Astrocyte (in vitro differentiated cells and primary cell): ENCODE measurements at regions not wholly inside any gene's neighbourhood (a gene's known extent, or its start where the extent isn't known, plus 50 kb on each side); places are given as distances from the start of the nearest gene placed in this dataset.
A peak's percentile ranks its signal among the peaks of the same experiment; 100 is the strongest.

Experiments
- DNase-seq: peaks from one replicate; pipeline ENCODE4 v3.0.0-alpha.2; 2010; ENCODE audit warnings: low read depth
- FAIRE-seq: peaks from 2 replicates; lab custom pipeline; 2011; peaks lifted over from hg19 to GRCh38; lab: Jason Lieb, UNC
- H2AFZ ChIP-seq: 2 replicates; pipeline ENCODE4 v1.6.0; 2012; ENCODE audit warnings: low read depth, low read length, inconsistent platforms
- H3K27ac ChIP-seq: 2 replicates; pipeline ENCODE4 v1.5.1; 2011; ENCODE audit warnings: low read depth, low read length, inconsistent platforms
- H3K27me3 ChIP-seq: 2 replicates; pipeline ENCODE4 v1.6.0; 2011; ENCODE audit warnings: low read length, inconsistent platforms; ENCODE audit not compliant: insufficient read depth
- H3K36me3 ChIP-seq: 2 replicates; pipeline ENCODE4 v1.5.1; 2011; ENCODE audit warnings: low read length, inconsistent platforms; ENCODE audit not compliant: insufficient read depth
- H3K4me1 ChIP-seq: 2 replicates; pipeline ENCODE4 v1.5.1; 2011; ENCODE audit warnings: low read length, inconsistent platforms; ENCODE audit not compliant: insufficient read depth
- H3K4me2 ChIP-seq: 2 replicates; pipeline ENCODE4 v1.6.0; 2012; ENCODE audit warnings: low read length, inconsistent platforms
- H3K4me3 ChIP-seq: 2 replicates; pipeline ENCODE4 v1.5.1; 2011; ENCODE audit warnings: low read depth, mild to moderate bottlenecking, low read length, inconsistent platforms; ENCODE audit not compliant: insufficient read depth
- H3K79me2 ChIP-seq: 2 replicates; pipeline ENCODE4 v1.6.0; 2012; ENCODE audit warnings: mild to moderate bottlenecking, low read length, inconsistent platforms; ENCODE audit not compliant: insufficient read depth
- H3K9ac ChIP-seq: 2 replicates; pipeline ENCODE4 v1.6.0; 2012; ENCODE audit warnings: mild to moderate bottlenecking, low read length, inconsistent platforms
- H3K9me3 ChIP-seq: 2 replicates; pipeline ENCODE4 v1.5.1; 2012; ENCODE audit warnings: low read depth, mild to moderate bottlenecking, low read length, inconsistent platforms; ENCODE audit not compliant: insufficient read depth
- H4K20me1 ChIP-seq: 2 replicates; pipeline ENCODE4 v1.6.0; 2012; ENCODE audit warnings: low read length, inconsistent platforms; ENCODE audit not compliant: insufficient read depth
- H3K27ac Mint-ChIP-seq: one replicate; pipeline ENCODE4 v1.8.0; 2021; ENCODE audit warnings: mild to moderate bottlenecking, mixed read lengths; ENCODE audit not compliant: unreplicated experiment
- H3K27me3 Mint-ChIP-seq: one replicate; pipeline ENCODE4 v1.8.0; 2021; ENCODE audit warnings: low read depth, mixed read lengths; ENCODE audit not compliant: unreplicated experiment
- H3K36me3 Mint-ChIP-seq: one replicate; pipeline ENCODE4 v1.8.0; 2021; ENCODE audit warnings: low read depth, mixed read lengths; ENCODE audit not compliant: unreplicated experiment
- H3K4me1 Mint-ChIP-seq: one replicate; pipeline ENCODE4 v1.8.0; 2021; ENCODE audit warnings: low read depth, mixed read lengths; ENCODE audit not compliant: unreplicated experiment
- H3K4me3 Mint-ChIP-seq: one replicate; pipeline ENCODE4 v1.8.0; 2021; ENCODE audit warnings: mild to moderate bottlenecking, moderate library complexity, mixed read lengths; ENCODE audit not compliant: unreplicated experiment
- H3K9me3 Mint-ChIP-seq: one replicate; pipeline ENCODE4 v1.8.0; 2021; ENCODE audit warnings: mild to moderate bottlenecking, mixed read lengths; ENCODE audit not compliant: unreplicated experiment
- CTCF ChIP-seq: IDR thresholded peaks from 2 replicates; pipeline ENCODE4 v1.5.1; 2011; ENCODE audit warnings: low read depth, mild to moderate bottlenecking, inconsistent platforms, low read length, moderate library complexity; ENCODE audit not compliant: insufficient read depth
- EZH2 ChIP-seq: IDR thresholded peaks from 2 replicates; pipeline ENCODE4 v1.6.1; 2012; ENCODE audit warnings: mild to moderate bottlenecking, low read length, inconsistent platforms; ENCODE audit not compliant: insufficient read depth

DNA sequence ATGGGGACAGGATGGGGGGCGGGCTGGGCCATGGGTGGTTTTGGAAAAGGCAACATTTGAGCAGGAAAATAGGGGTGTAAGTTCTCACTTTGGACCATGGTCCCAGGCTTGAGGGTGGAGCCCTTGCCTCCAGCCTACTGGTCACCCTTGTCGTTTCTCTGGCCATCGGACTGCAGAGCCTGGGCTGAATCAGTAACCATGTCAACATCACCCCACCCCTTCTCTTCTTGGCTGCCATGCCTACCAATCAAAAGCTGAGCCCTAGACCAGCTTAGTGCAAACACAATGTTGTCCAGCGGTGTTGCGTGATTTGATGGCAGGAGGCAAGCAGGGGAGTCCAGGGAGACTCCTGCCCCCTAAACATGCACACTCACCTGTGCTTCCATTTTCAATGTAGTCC is 231.0 kb upstream of the KAZN start:
- Histone ChIP-seq H3K9ac (no peak overlapping the region), H3K4me1 (no peaks in the 10 kb centered on the region), H2AFZ (no peak overlapping the region), H3K4me3 (no peak overlapping the region), H3K36me3 (no peaks in the 10 kb centered on the region), H3K79me2 (no peaks in the 10 kb centered on the region), H3K4me2 (no peak overlapping the region), H3K27me3 (peaks cover 2% of the 10 kb centered on the region), H4K20me1 (no peaks in the 10 kb centered on the region), H3K27ac (no peak overlapping the region), H3K9me3 (no peaks in the 10 kb centered on the region)
- Mint-ChIP-seq H3K27ac (no peak overlapping the region), H3K4me1 (no peaks in the 10 kb centered on the region), H3K4me3 (no peak overlapping the region), H3K36me3 (no peaks in the 10 kb centered on the region), H3K9me3 (peaks cover 2% of the 10 kb centered on the region), H3K27me3 (peaks cover 22% of the 10 kb centered on the region)
- TF ChIP-seq CTCF = no peak
- no peak for TF ChIP-seq EZH2
- FAIRE-seq = no peak
- DNase-seq = no peak

DNA sequence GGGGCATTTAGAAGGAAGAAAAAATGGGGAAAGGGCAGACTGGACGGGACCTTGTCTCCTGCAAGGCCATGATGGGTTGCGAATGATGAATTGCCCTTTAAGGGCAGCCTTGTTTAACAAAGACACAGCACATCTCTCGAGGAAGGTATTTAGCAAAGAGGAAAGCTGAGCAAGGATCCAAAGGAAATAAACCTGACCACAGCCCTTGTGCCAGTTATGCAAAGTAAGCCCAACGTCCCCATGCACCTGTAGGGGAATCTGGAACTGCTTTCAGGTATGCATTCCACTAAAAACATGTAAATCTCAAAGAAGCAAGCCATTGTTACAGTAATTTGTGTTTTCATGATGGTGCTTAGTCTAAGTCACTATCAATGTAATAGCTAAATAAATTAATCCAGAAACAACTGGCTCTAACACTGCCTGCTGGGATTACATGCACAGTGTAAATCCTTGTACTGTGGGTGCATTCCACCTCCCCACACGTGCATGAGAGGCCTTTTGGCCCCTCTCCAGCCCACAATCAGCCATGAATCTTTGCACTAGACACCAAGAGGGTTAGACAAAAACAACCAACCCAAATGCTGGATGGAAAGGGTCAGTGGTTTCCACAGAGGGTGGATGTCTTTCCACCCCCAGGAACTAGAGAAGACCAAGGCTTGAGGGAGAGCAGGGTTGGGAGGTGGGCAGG is 228.8 kb upstream of the KAZN start:
- Histone ChIP-seq H3K4me2 (no peak overlapping the region), H3K79me2 (no peaks in the 10 kb centered on the region), H3K9me3 (no peaks in the 10 kb centered on the region), H3K9ac (no peak overlapping the region), H3K36me3 (no peaks in the 10 kb centered on the region), H3K27me3 (peaks cover 2% of the 10 kb centered on the region), H4K20me1 (no peaks in the 10 kb centered on the region), H3K27ac (no peak overlapping the region), H3K4me1 (no peaks in the 10 kb centered on the region), H3K4me3 (no peak overlapping the region), H2AFZ (no peak overlapping the region)
- no peaks in the 10 kb centered on the region for H3K36me3 Mint-ChIP-seq
- H3K27ac Mint-ChIP-seq = no peak overlapping the region
- no peaks in the 10 kb centered on the region for H3K4me1 Mint-ChIP-seq
- TF ChIP-seq CTCF = no peak
- no peak for TF ChIP-seq EZH2
- DNase-seq (no peak), FAIRE-seq (no peak)
- peaks cover 22% of the 10 kb centered on the region for H3K27me3 Mint-ChIP-seq
- H3K9me3 Mint-ChIP-seq = peaks cover 2% of the 10 kb centered on the region
- H3K4me3 Mint-ChIP-seq = no peak overlapping the region

DNA sequence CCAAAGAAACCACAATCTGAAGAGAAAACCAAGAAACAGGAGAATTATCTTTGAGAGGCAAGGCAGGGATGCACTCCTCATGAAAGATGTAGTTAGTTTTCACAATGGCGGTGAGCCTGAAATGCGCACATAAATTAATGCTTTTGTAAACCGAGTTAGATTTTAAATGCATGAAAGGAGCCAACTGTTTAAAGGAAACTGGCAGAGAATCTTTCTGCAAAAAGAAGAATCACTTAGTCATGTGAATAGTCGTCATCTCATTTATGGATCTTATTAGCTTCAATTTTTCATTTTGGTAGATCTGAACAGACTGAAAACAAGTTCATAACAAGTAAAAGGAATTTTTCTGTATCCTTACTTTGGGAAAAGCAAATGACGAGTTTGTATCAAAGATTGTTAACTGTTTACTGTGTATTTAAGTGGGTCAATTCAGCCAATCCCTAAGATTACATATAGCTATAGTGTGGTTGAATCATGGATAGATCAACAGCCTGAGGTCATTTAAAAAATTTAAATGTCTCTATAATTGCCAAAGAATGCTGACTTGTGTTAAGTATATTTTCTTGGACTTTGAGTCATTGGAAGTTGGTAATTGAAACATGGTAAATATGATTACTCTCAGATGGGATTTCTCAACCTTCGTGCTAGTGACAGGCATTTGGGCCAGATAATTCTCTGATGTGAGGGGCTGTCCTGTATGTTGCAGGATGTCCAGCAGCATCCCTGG is 226.6 kb upstream of the KAZN start:
- Mint-ChIP-seq H3K4me1 (no peaks in the 10 kb centered on the region), H3K27ac (no peak overlapping the region), H3K4me3 (no peak overlapping the region), H3K27me3 (peaks cover 17% of the 10 kb centered on the region), H3K9me3 (no peaks in the 10 kb centered on the region), H3K36me3 (no peaks in the 10 kb centered on the region)
- Histone ChIP-seq H3K4me2 (no peak overlapping the region), H3K27me3 (peaks cover 2% of the 10 kb centered on the region), H4K20me1 (no peaks in the 10 kb centered on the region), H3K9me3 (no peaks in the 10 kb centered on the region), H3K4me3 (no peak overlapping the region), H2AFZ (no peak overlapping the region), H3K9ac (no peak overlapping the region), H3K36me3 (no peaks in the 10 kb centered on the region), H3K79me2 (no peaks in the 10 kb centered on the region), H3K27ac (no peak overlapping the region), H3K4me1 (no peaks in the 10 kb centered on the region)
- TF ChIP-seq EZH2 = no peak
- no peak for TF ChIP-seq CTCF
- no peak for FAIRE-seq
- peak; percentile 15 for DNase-seq
